HUES6 (cell line): ENCODE measurements at regions not wholly inside any gene's neighbourhood (a gene's known extent, or its start where the extent isn't known, plus 50 kb on each side); places are given as distances from the start of the nearest gene placed in this dataset.

Experiments
- H3K27ac ChIP-seq: 2 replicates; pipeline ENCODE4 v1.7.0; 2013; ENCODE audit warnings: low read depth, mild to moderate bottlenecking, low read length, inconsistent platforms
- H3K27me3 ChIP-seq: 2 replicates; pipeline ENCODE4 v1.6.1; 2013; ENCODE audit warnings: low read length; ENCODE audit not compliant: control insufficient read depth, insufficient read depth
- H3K36me3 ChIP-seq: 2 replicates; pipeline ENCODE4 v1.6.1; 2013; ENCODE audit warnings: low read length; ENCODE audit not compliant: control insufficient read depth, insufficient read depth
- H3K4me1 ChIP-seq: 2 replicates; pipeline ENCODE4 v1.6.1; 2013; ENCODE audit warnings: low read length; ENCODE audit not compliant: control insufficient read depth, insufficient read depth
- H3K4me3 ChIP-seq: 2 replicates; pipeline ENCODE4 v1.5.1; 2013; ENCODE audit warnings: low read depth, low read length
- H3K9ac ChIP-seq: one replicate; pipeline ENCODE4 v1.6.1; 2013; ENCODE audit warnings: mild to moderate bottlenecking, low read length
- H3K9me3 ChIP-seq: 2 replicates; pipeline ENCODE4 v1.6.1; 2013; ENCODE audit warnings: low read depth, low read length; ENCODE audit not compliant: control insufficient read depth, insufficient read depth

GRCh38 chr11:97865424-97866012, 1155.2 kb upstream of the CNTN5 start:
- Histone ChIP-seq H3K27ac (no peak overlapping the region), H3K4me3 (no peak overlapping the region), H3K4me1 (no peaks in the 10 kb centered on the region), H3K9ac (no peak overlapping the region), H3K9me3 (peaks cover 7% of the 10 kb centered on the region), H3K36me3 (no peaks in the 10 kb centered on the region), H3K27me3 (peaks cover 6% of the 10 kb centered on the region; the same call in 1 of the 2 replicates)

- H3K9me3 ChIP-seq = no peaks in the 10 kb centered on the region; the same call in 1 of the 2 replicates
- no peaks in the 10 kb centered on the region for H3K27me3 ChIP-seq
- no peak overlapping the region for H3K27ac ChIP-seq
- no peaks in the 10 kb centered on the region for H3K4me1 ChIP-seq
- H3K4me3 ChIP-seq = no peak overlapping the region
- no peaks in the 10 kb centered on the region for H3K36me3 ChIP-seq
- no peak overlapping the region for H3K9ac ChIP-seq
These were observed 1148.9 kb upstream of the CNTN5 start for GRCh38 chr11:97871816-97872215.

GRCh38 chr11:97880209-97880608, 1140.5 kb upstream of the CNTN5 start:
- Histone ChIP-seq H3K36me3 (no peaks in the 10 kb centered on the region), H3K9ac (no peak overlapping the region), H3K9me3 (0 out of 2 replicates have a peak, but pooled peaks cover 2% of the 10 kb centered on the region), H3K4me1 (no peaks in the 10 kb centered on the region), H3K4me3 (no peak overlapping the region), H3K27me3 (no peaks in the 10 kb centered on the region), H3K27ac (no peak overlapping the region)

GRCh38 chr11:97883086-97883485, 1137.7 kb upstream of the CNTN5 start:
- no peak overlapping the region for H3K4me3 ChIP-seq
- no peaks in the 10 kb centered on the region for H3K4me1 ChIP-seq
- no peaks in the 10 kb centered on the region for H3K36me3 ChIP-seq
- no peaks in the 10 kb centered on the region for H3K27me3 ChIP-seq
- no peak overlapping the region for H3K27ac ChIP-seq
- H3K9me3 ChIP-seq = 0 out of 2 replicates have a peak, but pooled peaks cover 2% of the 10 kb centered on the region
- no peak overlapping the region for H3K9ac ChIP-seq

GRCh38 chr11:97888641-97889040, 1132.1 kb upstream of the CNTN5 start:
- Histone ChIP-seq H3K4me1 (no peaks in the 10 kb centered on the region), H3K9me3 (no peaks in the 10 kb centered on the region), H3K4me3 (no peak overlapping the region), H3K9ac (no peak overlapping the region), H3K27ac (no peak overlapping the region), H3K36me3 (no peaks in the 10 kb centered on the region), H3K27me3 (no peaks in the 10 kb centered on the region)

GRCh38 chr11:97890466-97890865, 1130.3 kb upstream of the CNTN5 start:
- no peaks in the 10 kb centered on the region for H3K4me1 ChIP-seq

GRCh38 chr11:97893612-97894011, 1127.1 kb upstream of the CNTN5 start:
- H3K27me3 ChIP-seq = no peaks in the 10 kb centered on the region
- no peak overlapping the region for H3K4me3 ChIP-seq
- no peaks in the 10 kb centered on the region for H3K4me1 ChIP-seq
- no peaks in the 10 kb centered on the region for H3K9me3 ChIP-seq
- no peak overlapping the region for H3K9ac ChIP-seq
- no peaks in the 10 kb centered on the region for H3K36me3 ChIP-seq
- H3K27ac ChIP-seq = no peak overlapping the region

More at GRCh38 chr11:97890466-97890865, 1130.3 kb upstream of the CNTN5 start:
- Histone ChIP-seq H3K4me3 (no peak overlapping the region), H3K27ac (no peak overlapping the region), H3K36me3 (no peaks in the 10 kb centered on the region), H3K9ac (no peak overlapping the region), H3K9me3 (no peaks in the 10 kb centered on the region), H3K27me3 (no peaks in the 10 kb centered on the region)

- no peak overlapping the region for H3K9ac ChIP-seq
- no peaks in the 10 kb centered on the region for H3K4me1 ChIP-seq
- no peak overlapping the region for H3K27ac ChIP-seq
- H3K9me3 ChIP-seq = no peaks in the 10 kb centered on the region
- H3K4me3 ChIP-seq = no peak overlapping the region
- no peaks in the 10 kb centered on the region for H3K36me3 ChIP-seq
- no peaks in the 10 kb centered on the region for H3K27me3 ChIP-seq
These were observed 1125.8 kb upstream of the CNTN5 start for GRCh38 chr11:97894978-97895377.

- no peak overlapping the region for H3K27ac ChIP-seq
- H3K9ac ChIP-seq = no peak overlapping the region
- no peaks in the 10 kb centered on the region for H3K4me1 ChIP-seq
- H3K27me3 ChIP-seq = no peaks in the 10 kb centered on the region
- H3K36me3 ChIP-seq = no peaks in the 10 kb centered on the region
- no peak overlapping the region for H3K4me3 ChIP-seq
- no peaks in the 10 kb centered on the region for H3K9me3 ChIP-seq
These were observed 1125.2 kb upstream of the CNTN5 start for GRCh38 chr11:97895572-97895971.

GRCh38 chr11:97902828-97903227, 1117.9 kb upstream of the CNTN5 start:
- H3K4me1 ChIP-seq = no peaks in the 10 kb centered on the region
- no peak overlapping the region for H3K27ac ChIP-seq
- no peaks in the 10 kb centered on the region for H3K27me3 ChIP-seq
- H3K9ac ChIP-seq = no peak overlapping the region
- no peaks in the 10 kb centered on the region for H3K9me3 ChIP-seq
- no peak overlapping the region for H3K4me3 ChIP-seq
- H3K36me3 ChIP-seq = no peaks in the 10 kb centered on the region

GRCh38 chr11:97905101-97905500, 1115.6 kb upstream of the CNTN5 start:
- no peak overlapping the region for H3K27ac ChIP-seq
- H3K36me3 ChIP-seq = no peaks in the 10 kb centered on the region
- no peaks in the 10 kb centered on the region for H3K9me3 ChIP-seq
- no peaks in the 10 kb centered on the region for H3K4me1 ChIP-seq
- H3K4me3 ChIP-seq = no peak overlapping the region
- H3K27me3 ChIP-seq = no peaks in the 10 kb centered on the region
- H3K9ac ChIP-seq = no peak overlapping the region
